ENCODE measurements at regions not wholly inside any gene's neighbourhood (a gene's known extent, or its start where the extent isn't known, plus 50 kb on each side); places are given as distances from the start of the nearest gene placed in this dataset.
"Not testable (repeated sequence)": the region's sequence is repeated elsewhere in the genome, so short reads cannot be mapped to it uniquely, and the experiment has no call there.

DNA sequence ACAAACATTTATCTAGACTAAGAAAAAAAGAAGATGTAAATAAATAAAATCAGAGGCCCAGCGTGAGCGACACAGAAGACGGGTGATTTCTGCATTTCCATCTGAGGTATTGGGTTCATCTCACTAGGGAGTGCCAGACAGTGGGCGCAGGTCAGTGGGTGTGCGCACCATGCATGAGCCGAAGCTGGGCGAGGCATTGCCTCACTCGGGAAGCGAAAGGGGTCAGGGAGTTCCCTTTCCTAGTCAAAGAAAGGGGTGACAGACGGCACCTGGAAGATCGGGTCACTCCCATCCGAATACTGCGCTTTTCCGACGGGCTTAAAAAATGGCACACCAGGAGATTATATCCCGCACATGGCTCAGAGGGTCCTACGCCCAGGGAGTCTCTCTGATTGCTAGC lies 79.5 kb upstream of the ABCD2 start:
- H3K4me3 ChIP-seq (ENCODE audit: control insufficient read depth in 2 of 3, extremely low read depth in 1 of 3, insufficient read depth in 2 of 3, low read depth in 1 of 3, low read length in 3 of 3); H3K27ac ChIP-seq (ENCODE audit: control insufficient read depth, insufficient read depth, low read length); DNase-seq (ENCODE audit: low read depth, low spot score); H4K20me1 ChIP-seq (ENCODE audit: control insufficient read depth, extremely low read depth, insufficient read depth, low read length); H3K36me3 ChIP-seq (ENCODE audit: control insufficient read depth in 2 of 2, extremely low read depth in 1 of 2, insufficient read depth in 2 of 2, low read length in 2 of 2); dilution Hi-C loops (cut with MboI; ENCODE audit: extremely low pct_ligation_motif_present, low sequenced_read_pairs); H3K9me1 ChIP-seq (ENCODE audit: control insufficient read depth, extremely low read depth, insufficient read depth, low read length); H3K9me3 ChIP-seq (ENCODE audit: control insufficient read depth, low read depth, low read length); H3K4me2 ChIP-seq (ENCODE audit: control insufficient read depth, extremely low read depth, insufficient read depth, low read depth, low read length); H3K79me2 ChIP-seq (ENCODE audit: control insufficient read depth, insufficient read depth, low read length); H3K4me1 ChIP-seq (ENCODE audit: control insufficient read depth, extremely low read depth, insufficient read depth, low read length); H3K27me3 ChIP-seq (ENCODE audit: control insufficient read depth, extremely low read depth, insufficient read depth, low read length); H3K9ac ChIP-seq (ENCODE audit: control insufficient read depth, extremely low read depth, insufficient read depth, low read length); H2AFZ ChIP-seq (ENCODE audit: control insufficient read depth, low read length); FAIRE-seq: not testable (repeated sequence)

DNA sequence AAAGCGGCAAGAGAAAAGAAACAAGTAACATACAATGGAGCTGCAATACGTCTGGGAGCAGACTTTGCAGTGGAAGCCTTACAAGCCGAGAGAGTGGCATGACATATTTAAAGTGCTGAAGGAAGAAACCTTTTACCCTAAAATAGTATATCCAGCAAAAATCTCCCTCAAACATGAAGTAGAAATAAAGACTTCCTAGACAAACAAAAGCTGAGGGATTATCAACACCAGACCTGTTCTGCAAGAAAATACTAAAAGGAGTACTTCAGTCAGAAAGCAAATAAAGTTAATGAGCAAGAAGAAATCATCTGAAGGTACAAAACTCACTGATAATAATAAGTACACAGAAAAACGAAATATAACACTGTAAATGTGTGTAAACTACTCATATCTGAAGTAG lies 77.5 kb upstream of the ABCD2 start:
- dilution Hi-C loops (cut with MboI; ENCODE audit: extremely low pct_ligation_motif_present, low sequenced_read_pairs) = no loop called here
- Histone ChIP-seq H3K79me2 (ENCODE audit: control insufficient read depth, insufficient read depth, low read length) (no peaks in the 10 kb centered on the region), H3K4me1 (ENCODE audit: control insufficient read depth, extremely low read depth, insufficient read depth, low read length) (no peaks in the 10 kb centered on the region), H3K9me3 (ENCODE audit: control insufficient read depth, low read depth, low read length) (no peaks in the 10 kb centered on the region), H3K36me3 (ENCODE audit: control insufficient read depth in 2 of 2, extremely low read depth in 1 of 2, insufficient read depth in 2 of 2, low read length in 2 of 2) (no peaks in the 10 kb centered on the region), H2AFZ (ENCODE audit: control insufficient read depth, low read length) (no peak overlapping the region), H3K9me1 (ENCODE audit: control insufficient read depth, extremely low read depth, insufficient read depth, low read length) (no peaks in the 10 kb centered on the region), H3K4me3 (ENCODE audit: control insufficient read depth in 2 of 3, extremely low read depth in 1 of 3, insufficient read depth in 2 of 3, low read depth in 1 of 3, low read length in 3 of 3) (no peak overlapping the region), H3K9ac (ENCODE audit: control insufficient read depth, extremely low read depth, insufficient read depth, low read length) (no peak overlapping the region), H3K27me3 (ENCODE audit: control insufficient read depth, extremely low read depth, insufficient read depth, low read length) (no peaks in the 10 kb centered on the region), H3K4me2 (ENCODE audit: control insufficient read depth, extremely low read depth, insufficient read depth, low read depth, low read length) (no peak overlapping the region), H4K20me1 (ENCODE audit: control insufficient read depth, extremely low read depth, insufficient read depth, low read length) (no peaks in the 10 kb centered on the region), H3K27ac (ENCODE audit: control insufficient read depth, insufficient read depth, low read length) (no peak overlapping the region)
- DNase-seq (ENCODE audit: low read depth, low spot score) = no peak
- FAIRE-seq = no peak
- TF ChIP-seq CTCF (optimal IDR thresholded peaks at IDR 0.05 in 1 of 3, IDR thresholded peaks at IDR 0.05 in 1 of 3, conservative IDR thresholded peaks at IDR 0.05 in 1 of 3; ENCODE audit: extremely low read depth in 1 of 3, insufficient read depth in 2 of 3, low read length in 3 of 3) (no peak), EZH2 (IDR thresholded peaks at IDR 0.05; ENCODE audit: low read length) (no peak)

- DNase-seq (ENCODE audit: low read depth, low spot score) (no peak), FAIRE-seq (no peak)
- TF ChIP-seq EZH2 (IDR thresholded peaks at IDR 0.05; ENCODE audit: low read length) = no peak
- peak in 1 of 3 experiments; percentile 2 for TF ChIP-seq CTCF (optimal IDR thresholded peaks at IDR 0.05 in 1 of 3, IDR thresholded peaks at IDR 0.05 in 1 of 3, conservative IDR thresholded peaks at IDR 0.05 in 1 of 3; ENCODE audit: extremely low read depth in 1 of 3, insufficient read depth in 2 of 3, low read length in 3 of 3)
- dilution Hi-C loops (cut with MboI; ENCODE audit: extremely low pct_ligation_motif_present, low sequenced_read_pairs) = no loop called here
- no peak overlapping the region for H3K4me2 ChIP-seq (ENCODE audit: control insufficient read depth, extremely low read depth, insufficient read depth, low read depth, low read length)
- H3K79me2 ChIP-seq (ENCODE audit: control insufficient read depth, insufficient read depth, low read length) = no peaks in the 10 kb centered on the region
- no peak overlapping the region for H3K27ac ChIP-seq (ENCODE audit: control insufficient read depth, insufficient read depth, low read length)
- H3K4me1 ChIP-seq (ENCODE audit: control insufficient read depth, extremely low read depth, insufficient read depth, low read length) = no peaks in the 10 kb centered on the region
- H3K27me3 ChIP-seq (ENCODE audit: control insufficient read depth, extremely low read depth, insufficient read depth, low read length) = no peaks in the 10 kb centered on the region
- H4K20me1 ChIP-seq (ENCODE audit: control insufficient read depth, extremely low read depth, insufficient read depth, low read length) = no peaks in the 10 kb centered on the region
- no peaks in the 10 kb centered on the region for H3K9me1 ChIP-seq (ENCODE audit: control insufficient read depth, extremely low read depth, insufficient read depth, low read length)
- no peak overlapping the region for H2AFZ ChIP-seq (ENCODE audit: control insufficient read depth, low read length)
- H3K4me3 ChIP-seq (ENCODE audit: control insufficient read depth in 2 of 3, extremely low read depth in 1 of 3, insufficient read depth in 2 of 3, low read depth in 1 of 3, low read length in 3 of 3) = no peak overlapping the region
- no peak overlapping the region for H3K9ac ChIP-seq (ENCODE audit: control insufficient read depth, extremely low read depth, insufficient read depth, low read length)
- no peaks in the 10 kb centered on the region for H3K36me3 ChIP-seq (ENCODE audit: control insufficient read depth in 2 of 2, extremely low read depth in 1 of 2, insufficient read depth in 2 of 2, low read length in 2 of 2)
- H3K9me3 ChIP-seq (ENCODE audit: control insufficient read depth, low read depth, low read length) = no peaks in the 10 kb centered on the region
These were observed 72.8 kb upstream of the ABCD2 start for GRCh38 chr12:39692258-39692853.
